ENCODE measurements at regions not wholly inside any gene's neighbourhood (a gene's known extent, or its start where the extent isn't known, plus 50 kb on each side); places are given as distances from the start of the nearest gene placed in this dataset.

GRCh38 chr5:124419531-124419930 lies 326.9 kb downstream of the ZNF608 start:
- DNase-seq (ENCODE audit: low spot score): no peak

GRCh38 chr5:124418390-124418789 lies 328.0 kb downstream of the ZNF608 start:
- DNase-seq (ENCODE audit: low spot score): no peak

- DNase-seq (ENCODE audit: low spot score): no peak
Measured at GRCh38 chr5:124417196-124417595, 329.2 kb downstream of the ZNF608 start.

- DNase-seq (ENCODE audit: low spot score): no peak
Measured at GRCh38 chr5:124416627-124417026, 329.8 kb downstream of the ZNF608 start.

GRCh38 chr5:124414973-124415372 lies 331.5 kb downstream of the ZNF608 start:
- no peak for DNase-seq (ENCODE audit: low spot score)

- no peak for DNase-seq (ENCODE audit: low spot score)
Measured at GRCh38 chr5:124410539-124411488, 335.6 kb downstream of the ZNF608 start.

GRCh38 chr5:124408738-124409453 lies 337.5 kb downstream of the ZNF608 start:
- no peak for DNase-seq (ENCODE audit: low spot score)

GRCh38 chr5:124404796-124405195 lies 341.6 kb downstream of the ZNF608 start:
- DNase-seq (ENCODE audit: low spot score): no peak

- DNase-seq (ENCODE audit: low spot score): no peak
Measured at GRCh38 chr5:124403281-124403680, 343.2 kb downstream of the ZNF608 start.

- no peak for DNase-seq (ENCODE audit: low spot score)
Measured at GRCh38 chr5:124402144-124402581, 344.3 kb downstream of the ZNF608 start.

- no peak for DNase-seq (ENCODE audit: low spot score)
Measured at GRCh38 chr5:124401476-124402143, 344.8 kb downstream of the ZNF608 start.

- no peak for DNase-seq (ENCODE audit: low spot score)
Measured at GRCh38 chr5:124399426-124399961, 346.9 kb downstream of the ZNF608 start.

GRCh38 chr5:124398460-124398859 lies 348.0 kb downstream of the ZNF608 start:
- no peak for DNase-seq (ENCODE audit: low spot score)

GRCh38 chr5:124397317-124397716 lies 349.1 kb downstream of the ZNF608 start:
- DNase-seq (ENCODE audit: low spot score): no peak

GRCh38 chr5:124395926-124396325 lies 350.5 kb downstream of the ZNF608 start:
- no peak for DNase-seq (ENCODE audit: low spot score)

- DNase-seq (ENCODE audit: low spot score): peak; percentile 70
Measured at GRCh38 chr5:124395287-124395686, 351.2 kb downstream of the ZNF608 start.

- DNase-seq (ENCODE audit: low spot score): no peak
Measured at GRCh38 chr5:124394700-124395245, 351.7 kb downstream of the ZNF608 start.

- DNase-seq (ENCODE audit: low spot score): no peak
Measured at GRCh38 chr5:124393584-124394379, 352.7 kb downstream of the ZNF608 start.

GRCh38 chr5:124383693-124384092 lies 362.7 kb downstream of the ZNF608 start:
- no peak for DNase-seq (ENCODE audit: low spot score)

- DNase-seq (ENCODE audit: low spot score): no peak
Measured at GRCh38 chr5:124377386-124377785, 369.1 kb downstream of the ZNF608 start.

GRCh38 chr5:124373883-124374282 lies 372.6 kb downstream of the ZNF608 start:
- DNase-seq (ENCODE audit: low spot score): no peak

All from ecto neural progenitor cell (in vitro differentiated cells).